GM21723 (cell line): ENCODE measurements at regions not wholly inside any gene's neighbourhood (a gene's known extent, or its start where the extent isn't known, plus 50 kb on each side); places are given as distances from the start of the nearest gene placed in this dataset.
"Not testable (repeated sequence)": the region's sequence is repeated elsewhere in the genome, so short reads cannot be mapped to it uniquely, and the experiment has no call there.

Experiments used
- ATAC-seq: cut with Tn5 transposase; IDR thresholded peaks from one replicate; pipeline ENCODE4 v1.9.1; 2021; ENCODE audit warnings: mild to moderate bottlenecking, moderate library complexity; ENCODE audit not compliant: unreplicated experiment

DNA sequence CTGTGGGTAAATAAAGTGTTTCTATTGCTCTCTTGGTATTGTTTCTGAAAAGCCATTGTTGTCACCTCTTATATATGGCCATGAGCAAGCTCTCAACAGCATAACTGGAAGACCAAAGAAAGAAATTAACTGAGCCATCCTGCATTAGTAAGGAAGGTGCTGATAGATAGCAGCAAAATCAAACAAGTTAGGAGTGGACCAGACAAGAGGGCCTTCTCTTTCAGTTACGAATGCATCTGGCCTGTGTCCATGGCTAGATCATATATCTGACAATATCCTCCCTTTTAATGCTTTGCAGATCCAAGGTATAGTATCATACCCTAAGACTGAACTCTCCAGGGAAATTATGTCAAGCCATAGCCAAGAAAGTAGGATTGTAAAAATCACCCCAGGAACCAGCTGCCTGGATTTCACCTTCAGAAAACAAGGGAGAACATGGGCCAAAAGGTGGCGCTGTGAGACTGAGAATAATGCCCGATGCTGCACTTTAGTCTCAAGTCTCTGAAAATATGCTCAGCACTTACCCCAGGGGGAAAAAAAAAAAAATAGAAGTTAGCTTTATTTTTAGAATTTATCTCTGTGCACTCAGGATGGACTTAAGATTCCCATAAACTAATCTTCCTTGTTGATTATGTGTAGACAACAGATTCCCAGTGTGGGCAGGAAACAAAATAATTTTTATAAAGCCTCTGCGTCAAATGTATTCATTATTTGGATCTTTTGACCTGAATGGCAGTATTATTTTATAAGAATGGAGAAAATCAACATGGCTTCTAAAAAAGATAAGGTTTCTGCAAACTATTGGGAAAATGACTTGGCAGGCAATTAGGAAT, 415.1 kb downstream of the ETS1 start:
- ATAC-seq: peak; percentile 63

DNA sequence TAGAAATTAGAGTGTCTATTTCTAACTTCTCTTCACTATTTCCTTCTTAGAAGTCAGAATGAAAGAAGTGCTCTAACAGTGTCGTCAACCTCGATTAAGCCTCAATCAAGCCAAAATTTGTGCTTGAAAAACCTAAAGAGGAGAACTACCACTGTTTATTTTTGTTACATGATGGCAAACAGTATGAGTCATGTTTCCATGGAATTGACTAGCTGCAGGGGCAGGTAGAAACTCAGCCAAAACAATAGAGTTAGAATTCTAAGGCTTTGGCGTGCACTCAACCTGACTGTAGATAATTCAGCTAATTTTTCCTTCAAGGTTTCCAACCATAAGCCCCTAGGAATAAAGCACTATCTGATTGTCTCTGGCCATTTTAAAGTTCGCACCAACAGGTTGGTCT, 415.9 kb downstream of the ETS1 start:
- ATAC-seq: no peak

DNA sequence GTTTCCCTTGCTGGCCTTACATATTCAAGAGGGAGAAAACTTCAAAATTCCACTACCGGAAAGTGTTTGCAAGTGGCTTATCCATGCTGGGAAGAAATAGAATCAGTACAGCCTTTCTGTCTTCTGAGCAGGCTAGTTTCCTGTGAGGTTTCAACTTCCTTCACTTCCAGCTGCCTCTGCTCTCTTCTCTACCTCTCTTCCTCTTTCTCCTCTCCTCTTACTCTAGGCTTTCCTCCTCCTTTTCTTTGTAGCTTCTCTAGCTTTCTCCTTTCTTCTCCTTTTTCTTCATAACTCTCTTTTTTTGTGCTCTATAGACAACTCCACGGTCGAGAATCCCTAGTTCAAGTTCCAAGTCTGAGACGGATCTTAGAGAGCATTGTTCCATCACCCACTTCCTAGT, 421.8 kb downstream of the ETS1 start:
- ATAC-seq: no peak

DNA sequence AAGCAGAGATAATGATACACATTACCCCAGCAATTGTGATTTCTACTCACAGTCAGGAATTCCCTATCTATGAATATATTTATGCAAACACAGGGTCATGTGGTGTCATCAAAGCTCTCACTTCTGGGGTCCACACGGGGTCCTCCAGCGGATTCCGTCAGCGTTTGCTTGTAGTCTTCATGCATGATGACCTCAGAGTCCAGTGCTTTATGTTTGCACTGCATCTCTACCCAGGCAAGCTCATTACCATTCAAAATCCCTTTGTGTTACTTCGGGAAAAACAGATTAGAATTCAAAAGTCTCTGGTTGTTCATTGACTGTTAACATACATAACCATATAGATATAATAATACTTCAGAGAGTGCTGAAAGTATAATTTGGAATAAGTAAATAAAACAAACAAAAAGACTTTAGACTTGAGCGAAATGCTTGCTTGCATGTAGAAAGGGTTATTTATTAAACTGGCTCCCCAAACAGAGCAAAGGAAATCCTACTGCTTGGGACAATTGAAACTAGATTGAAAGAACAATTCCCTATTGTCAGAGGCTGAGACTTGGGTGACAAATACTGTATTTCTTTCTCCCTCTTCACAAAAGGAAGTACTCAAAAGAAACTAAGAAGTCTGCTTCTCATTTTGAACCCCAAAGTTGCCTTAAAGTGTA, 423.1 kb downstream of the ETS1 start:
- no peak for ATAC-seq

DNA sequence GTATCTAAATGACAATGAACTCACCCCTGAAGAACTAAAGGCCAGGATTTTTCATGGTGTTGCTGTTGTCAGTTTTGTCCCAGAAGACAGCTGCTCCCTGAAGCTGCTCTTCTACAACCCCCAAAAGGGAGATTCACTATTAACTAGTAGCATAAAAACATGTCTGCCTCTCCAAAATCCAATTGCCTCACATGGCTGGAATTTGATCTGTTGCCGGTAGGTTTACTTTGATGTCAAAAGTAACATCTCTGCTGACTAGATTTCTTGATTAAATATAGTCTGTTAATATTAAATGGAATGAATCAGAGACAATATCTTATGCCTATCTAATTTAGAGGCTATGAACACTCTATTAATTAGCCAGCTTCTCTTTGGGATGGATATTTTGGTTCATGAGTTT, 425.4 kb downstream of the ETS1 start:
- ATAC-seq: no peak

DNA sequence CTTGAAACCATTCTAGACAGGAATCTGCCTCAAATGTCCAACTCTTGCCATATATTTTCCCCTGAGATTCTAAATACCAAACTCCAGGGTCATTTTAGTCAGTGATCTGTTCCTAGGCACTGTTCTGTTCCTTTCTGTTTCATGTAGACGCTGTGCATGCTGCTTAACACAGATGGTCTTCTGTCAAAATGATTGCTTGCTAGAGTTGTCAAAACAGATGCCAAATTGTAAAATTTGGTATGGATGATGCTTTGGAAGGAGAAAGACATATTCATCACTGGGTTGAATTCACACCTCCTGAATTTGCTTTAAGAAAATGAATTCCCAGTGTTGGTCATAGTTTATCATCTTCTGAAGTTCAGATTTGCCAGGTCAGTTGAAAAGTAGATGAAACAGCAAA, 425.9 kb downstream of the ETS1 start:
- ATAC-seq: no peak

DNA sequence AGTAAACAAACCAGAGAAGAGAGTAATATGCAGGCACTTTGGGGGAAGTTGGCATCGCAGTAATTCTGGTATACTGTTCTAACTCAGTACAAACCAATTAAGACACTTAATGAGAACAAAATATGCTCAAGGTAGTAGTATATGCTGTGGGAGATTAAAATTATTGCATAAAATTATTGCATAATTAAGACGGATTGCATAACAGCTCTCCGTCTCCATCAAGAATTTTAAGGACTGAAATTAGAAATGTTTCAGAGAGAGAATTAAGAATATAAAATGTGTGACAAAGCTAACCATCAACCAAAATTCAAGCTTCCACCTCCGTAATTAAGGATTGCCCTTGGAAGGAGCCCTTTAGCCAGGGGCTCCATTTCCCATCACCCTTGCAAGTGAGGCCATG, 428.5 kb downstream of the ETS1 start:
- no peak for ATAC-seq

DNA sequence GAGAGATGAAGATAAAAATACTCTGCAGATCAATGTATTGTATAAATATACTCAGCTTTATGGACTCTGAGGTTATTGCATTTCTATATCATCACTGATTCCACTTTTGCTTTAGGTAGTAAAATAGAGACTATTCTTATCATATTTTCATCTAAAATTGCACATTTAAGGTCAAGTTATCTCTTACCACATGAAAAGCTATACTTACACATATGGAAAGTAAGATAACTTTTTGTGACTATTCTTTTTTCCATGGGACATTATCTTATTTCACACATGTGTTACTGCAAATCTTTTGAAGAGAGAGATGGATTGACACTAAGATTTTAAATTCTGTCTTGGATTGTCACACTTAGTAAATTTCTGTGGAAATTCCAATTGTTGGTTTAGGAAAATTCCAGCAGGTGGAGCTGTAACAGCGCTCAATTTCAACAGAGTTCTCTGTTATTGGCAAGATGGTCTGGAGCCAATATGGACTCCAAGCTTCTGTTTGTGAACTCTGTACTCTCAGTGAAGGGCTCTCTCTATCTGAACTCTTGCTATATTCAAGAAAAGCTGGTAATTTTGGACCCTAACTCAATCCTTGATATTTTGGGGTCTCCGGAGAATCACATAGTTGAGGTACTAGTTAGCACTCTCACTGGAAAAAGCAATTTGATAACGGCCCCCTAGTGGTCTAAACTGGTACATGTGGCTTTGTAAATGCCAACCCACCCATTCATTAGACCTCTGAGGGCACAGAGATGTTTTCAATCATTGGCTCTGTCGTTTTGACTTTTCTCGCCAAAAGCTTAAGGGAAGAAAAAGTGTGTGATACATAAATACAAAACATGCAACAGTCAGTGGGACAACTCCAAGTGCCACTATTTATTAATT, 429.7 kb downstream of the ETS1 start:
- ATAC-seq: peak; percentile 93

DNA sequence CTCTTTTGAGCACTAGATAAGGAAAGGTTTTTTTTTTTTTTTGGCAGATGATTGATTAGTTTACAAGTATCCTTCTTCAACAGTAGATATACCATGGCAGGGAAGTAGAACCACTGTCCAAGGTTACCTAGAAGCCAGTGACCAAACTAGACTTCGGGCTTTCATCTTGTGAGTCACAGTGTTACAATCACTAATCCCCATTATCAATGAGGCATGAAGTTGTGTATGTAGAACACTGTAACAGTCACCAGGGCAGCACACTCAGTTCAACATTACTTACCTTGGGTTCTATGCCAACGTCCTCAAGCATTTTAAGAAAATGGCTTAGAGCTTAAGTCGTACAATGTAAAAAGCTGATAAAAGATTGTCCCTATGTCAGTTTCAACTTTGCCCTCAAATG, 430.9 kb downstream of the ETS1 start:
- ATAC-seq: no peak

DNA sequence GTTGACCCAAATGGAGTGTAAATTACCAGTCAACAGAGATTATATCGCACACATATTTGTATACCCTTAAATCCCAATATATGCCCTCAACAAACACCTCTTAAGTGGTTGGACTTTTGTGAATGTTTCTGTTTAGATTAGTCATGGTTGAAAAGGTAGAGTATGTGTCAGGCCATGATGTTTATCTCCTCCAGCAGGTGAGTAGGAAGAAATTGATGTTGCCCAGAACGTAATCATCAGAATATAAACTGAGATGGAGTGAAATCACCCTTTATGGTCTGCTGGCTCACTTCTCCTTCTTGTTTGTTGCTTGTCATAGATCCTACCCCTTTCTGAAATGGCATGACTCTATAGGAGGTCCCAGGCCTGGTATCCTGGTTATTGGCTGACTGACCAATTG, 431.8 kb downstream of the ETS1 start:
- ATAC-seq: no peak

DNA sequence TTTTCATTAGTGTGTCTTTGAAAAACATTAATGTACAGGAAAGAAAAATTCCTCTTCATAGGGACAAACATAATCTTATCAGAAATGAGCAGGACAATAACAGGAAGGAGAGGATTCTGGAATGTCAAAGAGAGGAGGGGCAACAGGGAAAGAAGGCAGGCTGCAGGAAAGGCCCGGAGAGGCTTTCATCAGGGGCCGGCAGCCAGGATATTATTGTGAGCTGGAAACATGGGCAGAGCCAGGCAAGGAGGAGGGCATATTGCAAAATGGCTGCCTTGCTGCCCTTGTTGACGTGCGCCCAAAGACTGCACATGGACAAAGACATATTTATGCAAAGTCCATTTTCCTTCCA, 433.7 kb downstream of the ETS1 start:
- no peak for ATAC-seq

DNA sequence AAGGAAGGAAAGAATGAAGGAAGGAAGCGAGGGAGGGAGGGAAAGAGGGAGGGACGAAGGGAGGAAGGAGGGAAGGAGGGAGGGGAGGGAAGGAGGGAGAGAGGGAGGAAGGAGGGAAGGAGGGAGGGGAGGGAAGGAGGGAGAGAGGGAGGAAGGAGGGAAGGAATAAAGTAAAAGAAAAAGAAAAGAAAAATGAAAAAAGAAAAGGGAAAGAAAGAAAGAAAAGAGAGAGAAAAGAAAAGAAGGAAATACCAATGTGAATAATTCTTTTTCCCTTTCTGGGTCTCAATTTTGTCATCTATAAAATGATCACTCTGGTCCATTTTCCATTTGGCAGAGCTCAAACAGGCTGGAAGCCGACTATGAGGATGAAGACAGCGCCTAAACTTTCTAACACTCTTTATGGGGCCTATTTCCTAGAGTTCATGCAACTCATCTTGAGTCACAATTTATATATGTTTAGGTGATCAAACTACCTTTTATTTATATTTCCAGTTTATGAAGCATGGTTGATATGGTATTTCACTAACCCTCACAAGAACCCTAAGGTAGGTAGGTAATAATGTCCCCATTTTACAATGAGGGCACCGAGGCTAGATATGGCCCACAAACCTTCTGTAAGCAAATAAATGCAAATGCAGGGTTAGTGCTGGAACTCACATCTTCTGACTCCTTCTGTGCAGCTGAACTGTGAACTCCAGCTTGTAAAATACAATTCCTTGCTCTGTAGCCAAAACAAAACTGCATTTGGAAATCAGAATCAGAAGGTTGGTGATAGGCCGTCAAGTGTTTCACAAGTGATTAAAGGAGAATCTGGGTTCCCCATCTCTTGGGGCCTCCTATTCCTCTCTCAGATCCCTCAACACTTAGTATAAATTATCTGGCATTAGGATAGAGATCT, 434.3 kb downstream of the ETS1 start:
- ATAC-seq: no peak

DNA sequence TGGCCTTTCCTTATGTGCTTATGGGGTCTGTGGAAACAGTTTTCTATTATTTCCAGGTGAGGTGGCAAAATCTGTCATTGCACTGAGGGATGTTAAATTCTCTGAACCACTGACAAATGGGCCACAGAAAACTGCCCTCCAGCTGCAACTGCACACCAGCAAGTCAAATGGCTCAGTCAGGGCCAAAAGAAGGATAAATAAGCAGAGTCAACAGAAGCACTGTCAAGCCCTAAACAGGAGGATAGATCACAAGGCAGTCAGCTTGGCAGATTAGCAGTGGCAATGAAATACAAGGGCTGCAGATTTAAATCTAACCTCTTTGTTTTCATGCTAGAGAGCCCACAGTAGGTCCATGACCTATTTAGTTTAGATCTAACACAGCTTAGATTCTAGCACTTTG, 435.6 kb downstream of the ETS1 start:
- ATAC-seq: no peak

DNA sequence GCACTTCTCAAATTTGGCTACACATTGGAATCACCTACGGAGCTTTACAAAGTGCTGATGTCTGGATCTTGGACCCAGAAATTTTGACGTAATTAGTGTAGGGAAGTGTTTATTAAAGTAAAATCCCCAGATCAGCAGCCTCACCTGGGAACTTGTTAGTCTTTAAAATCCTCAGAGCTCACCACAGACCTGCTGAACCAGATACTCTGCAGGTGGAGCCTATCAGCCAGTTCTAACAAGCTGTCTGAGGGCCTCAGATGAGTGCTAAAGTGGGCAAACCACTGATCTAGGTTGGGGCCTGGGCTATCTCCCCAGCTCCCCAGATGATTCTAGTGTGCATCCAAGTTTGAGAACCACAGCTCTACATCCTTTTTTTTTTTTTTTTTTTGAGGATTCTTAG, 436.0 kb downstream of the ETS1 start:
- ATAC-seq: no peak

DNA sequence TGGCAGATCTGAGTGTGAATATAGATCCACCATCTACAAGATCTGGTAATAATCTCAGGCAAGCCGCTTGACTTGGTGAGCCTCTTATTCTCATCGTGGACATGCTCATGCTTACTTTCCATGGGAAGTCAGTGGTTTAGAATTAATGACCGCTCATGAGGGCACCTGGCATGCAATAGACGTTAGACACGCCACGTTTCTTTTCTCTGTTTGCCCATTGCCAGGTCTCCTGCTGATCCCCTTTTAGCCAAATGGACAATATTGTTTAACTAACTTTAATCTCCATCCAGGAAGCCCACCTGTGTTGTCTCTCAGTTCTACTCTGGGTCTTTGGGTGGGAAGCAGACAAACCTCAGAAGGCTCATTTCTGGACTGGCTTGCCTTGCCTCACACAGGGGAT, 439.1 kb downstream of the ETS1 start:
- no peak for ATAC-seq

DNA sequence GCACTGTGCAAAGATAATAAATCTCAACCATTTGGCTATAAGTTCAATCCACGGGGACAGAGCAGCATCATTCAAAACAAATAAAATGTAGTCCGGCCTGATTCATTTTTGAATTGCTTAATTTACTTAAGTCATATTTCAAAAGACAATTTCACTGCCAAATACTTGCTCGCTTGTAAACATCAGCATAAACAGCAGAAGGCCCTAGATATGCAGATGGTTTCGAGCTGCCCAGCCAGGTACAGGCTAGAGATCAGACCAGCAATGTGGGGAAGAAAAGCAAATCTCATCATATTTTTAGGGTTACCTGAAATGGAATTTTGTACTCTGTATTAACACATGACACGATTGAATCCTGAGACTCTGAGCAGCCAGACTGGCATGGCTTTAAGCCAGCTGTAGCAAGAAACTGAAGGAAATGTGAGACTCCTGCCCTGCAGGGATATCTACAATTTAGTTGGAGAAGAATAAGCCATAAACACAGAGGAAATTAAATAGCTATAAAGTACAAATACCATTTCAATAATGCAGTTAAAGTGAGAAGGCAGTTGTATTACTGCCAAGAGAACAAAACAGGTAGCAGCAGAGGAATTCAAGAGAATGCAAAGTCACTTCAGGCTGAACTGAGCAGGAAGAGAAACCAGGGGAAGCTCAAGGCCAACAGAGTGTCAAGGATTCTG, 440.3 kb downstream of the ETS1 start:
- ATAC-seq: no peak

DNA sequence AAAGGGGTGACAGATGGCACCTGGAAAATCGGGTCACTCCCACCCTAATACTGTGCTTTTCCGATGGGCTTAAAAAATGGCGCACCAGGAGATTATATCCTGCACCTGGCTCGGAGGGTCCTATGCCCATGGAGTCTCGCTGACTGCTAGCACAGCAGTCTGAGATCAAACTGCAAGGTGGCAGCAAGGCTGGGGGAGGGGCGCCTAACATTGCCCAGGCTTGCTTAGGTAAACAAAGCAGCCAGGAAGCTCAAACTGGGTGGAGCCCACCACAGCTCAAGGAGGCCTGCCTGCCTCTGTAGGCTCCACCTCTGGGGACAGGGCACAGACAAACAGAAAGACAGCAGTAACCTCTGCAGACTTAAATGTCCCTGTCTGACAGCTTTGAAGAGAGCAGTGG, 447.1 kb downstream of the ETS1 start:
- not testable (repeated sequence) for ATAC-seq

DNA sequence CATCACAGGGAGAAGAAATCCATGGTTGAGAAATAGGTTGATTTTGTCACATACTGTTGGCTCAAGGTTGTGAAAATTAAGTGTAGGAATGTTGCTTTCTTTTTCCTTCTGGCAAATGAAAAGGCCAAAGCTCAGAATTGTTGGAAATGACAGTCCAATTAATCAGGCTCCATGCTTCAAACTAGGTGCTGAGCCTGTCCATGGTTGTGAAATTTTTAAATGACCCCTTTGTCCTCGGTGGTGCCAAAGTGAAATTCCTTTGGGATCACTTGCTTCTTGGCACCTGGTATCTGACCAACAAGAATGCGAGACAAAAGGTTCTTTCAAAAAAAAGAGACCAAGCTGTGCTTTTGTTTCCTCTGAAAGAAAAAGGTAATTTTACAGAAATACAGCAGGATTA, 451.9 kb downstream of the ETS1 start:
- ATAC-seq: no peak

DNA sequence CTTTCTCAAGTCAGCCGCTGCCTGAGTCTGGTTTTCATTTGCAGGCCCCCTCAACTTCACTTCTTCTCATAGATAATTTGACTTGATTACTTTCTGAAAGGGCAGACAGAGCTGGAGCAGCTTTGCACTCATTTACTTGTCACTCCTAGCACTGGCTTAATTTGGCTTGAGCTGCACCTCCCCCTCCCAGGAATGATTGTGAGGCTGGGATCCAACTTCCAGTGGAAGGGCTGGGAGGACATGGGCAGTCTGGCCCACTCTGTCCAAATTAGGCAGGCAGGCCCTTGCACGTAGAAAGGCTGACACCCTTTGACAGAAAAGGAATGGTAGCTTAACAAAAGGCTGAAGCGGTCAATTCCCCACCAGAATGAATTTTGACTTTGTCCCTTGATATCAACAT, 453.9 kb downstream of the ETS1 start:
- ATAC-seq: no peak

DNA sequence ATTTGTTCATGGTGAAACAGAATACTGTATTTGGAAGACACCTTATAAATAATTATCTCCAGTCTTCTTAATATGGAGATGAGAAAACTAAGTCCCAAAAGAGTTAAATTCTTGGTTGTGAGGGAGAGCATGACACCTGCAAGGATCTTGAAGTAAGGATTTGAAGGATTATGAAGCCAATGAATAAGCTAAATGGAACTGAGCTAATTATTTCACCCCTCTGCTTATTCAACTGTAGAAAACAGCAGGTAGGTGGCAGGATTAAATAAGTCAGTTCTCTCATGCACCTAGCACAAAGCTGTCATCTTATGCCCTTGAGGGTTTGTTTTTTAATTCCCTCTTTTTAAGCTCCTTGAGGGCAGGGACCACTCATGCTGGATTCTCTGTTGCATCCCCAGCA, 457.3 kb downstream of the ETS1 start:
- ATAC-seq: no peak
